Tibial artery (tissue), 4 donors: ENCODE measurements at regions not wholly inside any gene's neighbourhood (a gene's known extent, or its start where the extent isn't known, plus 50 kb on each side); places are given as distances from the start of the nearest gene placed in this dataset.

Experiments used
- DNase-seq, 2 donors: peaks; one replicate each; pipeline ENCODE4 v3.0.0-alpha.2; 2019
- H3K27ac ChIP-seq, 2 donors: fragments of 200-600 bp; sonication (generic) in 1 of 2; 1 replicate in 1 of 2; 2 replicates in 1 of 2; pipeline ENCODE4 v1.5.1; 2018 to 2019; ENCODE audit warnings: mild to moderate bottlenecking in 1 of 2
- H3K27me3 ChIP-seq, 2 donors: fragments of 200-600 bp; sonication (generic) in 1 of 2; one replicate each; pipeline versions ENCODE4 v1.5.1 to v1.6.0; 2016 to 2019
- H3K36me3 ChIP-seq, 3 donors: fragments of 200-600 bp; sonication (generic) in 2 of 3; one replicate each; pipeline ENCODE4 v1.5.1; 2016 to 2019; ENCODE audit warnings: mild to moderate bottlenecking in 2 of 3
- H3K4me1 ChIP-seq, 4 donors: fragments of 200-600 bp; sonication (generic) in 2 of 4; 1 replicate in 3 of 4; 2 replicates in 1 of 4; pipeline ENCODE4 v1.5.1; 2016 to 2019
- H3K4me3 ChIP-seq, 2 donors: fragments of 200-600 bp; sonication (generic) in 1 of 2; 1 replicate in 1 of 2; 2 replicates in 1 of 2; pipeline ENCODE4 v1.5.1; 2018 to 2019; ENCODE audit warnings: mild to moderate bottlenecking in 2 of 2
- H3K9me3 ChIP-seq, 3 donors: fragments of 200-600 bp; sonication (generic) in 1 of 3; one replicate each; pipeline ENCODE4 v1.5.1; 2016 to 2019
- CTCF ChIP-seq, 2 experiments: fragments of 200-600 bp in 1 of 2; fragments of 450-650 bp in 1 of 2; IDR thresholded peaks; one replicate each; pipeline ENCODE4 v1.5.1; 2017 to 2019; ENCODE audit warnings: antibody characterized with exemption in 2 of 2, mild to moderate bottlenecking in 1 of 2, moderate library complexity in 1 of 2
- intact Hi-C: fragments of 100-400 bp; cut with DNase I; formaldehyde crosslinking; loops from one replicate; pipeline ENCODE4 v1.15.0; 2023; ENCODE audit warnings: low total_unique reads

DNA sequence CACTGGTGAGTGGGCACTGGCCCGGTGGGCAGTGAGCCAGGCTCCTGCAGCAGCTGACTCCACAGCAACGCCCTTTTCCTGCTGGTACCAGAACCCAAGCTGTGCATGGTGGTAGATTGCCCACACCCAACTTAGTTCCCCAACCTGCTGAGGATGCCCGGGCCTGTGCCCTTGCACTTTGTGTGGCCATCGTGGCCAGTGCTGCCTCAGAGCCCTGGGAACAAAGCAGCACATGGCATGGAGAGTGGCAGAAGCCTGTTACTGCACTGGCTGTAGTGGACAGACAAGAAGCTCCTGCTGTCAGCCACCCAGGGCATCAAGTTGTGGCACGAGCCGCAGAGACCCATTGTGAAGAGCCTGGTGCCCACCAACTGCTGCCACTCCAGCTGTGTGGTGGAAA is 612.9 kb downstream of the DNAH5 start:
- H3K27ac ChIP-seq = no peak overlapping the region
- intact Hi-C loops = no loop called here
- no peaks in the 10 kb centered on the region for H3K36me3 ChIP-seq
- H3K27me3 ChIP-seq = no peaks in the 10 kb centered on the region
- H3K9me3 ChIP-seq = no peaks in the 10 kb centered on the region
- no peak overlapping the region for H3K4me3 ChIP-seq
- no peaks in the 10 kb centered on the region for H3K4me1 ChIP-seq
- DNase-seq = no peak
- no peak for TF ChIP-seq CTCF (IDR thresholded peaks at IDR 0.05)

DNA sequence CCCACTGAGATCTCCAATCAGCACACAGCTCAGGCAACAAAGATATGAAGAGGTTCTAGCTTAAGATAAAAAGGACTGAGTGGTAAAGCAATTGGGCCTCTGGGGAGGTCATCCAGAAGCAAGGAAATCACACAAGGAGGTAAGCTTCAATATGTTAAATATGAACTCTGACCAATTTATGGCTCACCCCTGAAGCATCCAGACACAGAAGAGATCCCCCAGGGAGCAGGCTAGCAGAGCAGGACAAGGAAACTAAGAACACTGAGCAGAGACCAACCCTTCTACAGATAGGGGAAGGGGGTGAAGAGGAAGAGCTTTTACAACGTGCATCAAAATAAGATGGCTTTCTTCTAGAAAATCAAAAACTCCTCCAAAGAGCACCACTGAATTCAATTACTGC is 616.2 kb downstream of the DNAH5 start:
- Histone ChIP-seq H3K36me3 (no peaks in the 10 kb centered on the region), H3K4me3 (no peak overlapping the region), H3K9me3 (no peaks in the 10 kb centered on the region), H3K4me1 (no peaks in the 10 kb centered on the region), H3K27me3 (no peaks in the 10 kb centered on the region), H3K27ac (no peak overlapping the region)
- TF ChIP-seq CTCF (IDR thresholded peaks at IDR 0.05) = no peak
- intact Hi-C loops = no loop called here
- no peak for DNase-seq

GRCh38 chr5:13325765-13326164 is 618.7 kb downstream of the DNAH5 start:
- intact Hi-C loops = no loop called here
- no peak for TF ChIP-seq CTCF (IDR thresholded peaks at IDR 0.05)
- H3K9me3 ChIP-seq = no peaks in the 10 kb centered on the region
- no peaks in the 10 kb centered on the region for H3K4me1 ChIP-seq
- H3K36me3 ChIP-seq = no peaks in the 10 kb centered on the region
- DNase-seq = no peak
- H3K4me3 ChIP-seq = no peak overlapping the region
- no peaks in the 10 kb centered on the region for H3K27me3 ChIP-seq
- H3K27ac ChIP-seq = no peak overlapping the region

- TF ChIP-seq CTCF (IDR thresholded peaks at IDR 0.05) = no peak
- no peak overlapping the region for H3K4me3 ChIP-seq
- H3K27me3 ChIP-seq = no peaks in the 10 kb centered on the region
- intact Hi-C loops = no loop called here
- H3K4me1 ChIP-seq = no peaks in the 10 kb centered on the region
- no peaks in the 10 kb centered on the region for H3K9me3 ChIP-seq
- DNase-seq = no peak
- H3K27ac ChIP-seq = no peak overlapping the region
- H3K36me3 ChIP-seq = no peaks in the 10 kb centered on the region
Measured at GRCh38 chr5:13322769-13323168, 621.7 kb downstream of the DNAH5 start.

GRCh38 chr5:13317654-13318053 is 626.8 kb downstream of the DNAH5 start:
- DNase-seq = no peak

More at GRCh38 chr5:13317654-13318053, 626.8 kb downstream of the DNAH5 start:
- Histone ChIP-seq H3K9me3 (no peaks in the 10 kb centered on the region), H3K36me3 (no peaks in the 10 kb centered on the region), H3K27ac (no peak overlapping the region), H3K27me3 (no peaks in the 10 kb centered on the region), H3K4me3 (no peak overlapping the region), H3K4me1 (no peaks in the 10 kb centered on the region)
- no peak for TF ChIP-seq CTCF (IDR thresholded peaks at IDR 0.05)
- intact Hi-C loops = no loop called here
